ENCODE measurements at regions not wholly inside any gene's neighbourhood (a gene's known extent, or its start where the extent isn't known, plus 50 kb on each side); places are given as distances from the start of the nearest gene placed in this dataset.

DNA sequence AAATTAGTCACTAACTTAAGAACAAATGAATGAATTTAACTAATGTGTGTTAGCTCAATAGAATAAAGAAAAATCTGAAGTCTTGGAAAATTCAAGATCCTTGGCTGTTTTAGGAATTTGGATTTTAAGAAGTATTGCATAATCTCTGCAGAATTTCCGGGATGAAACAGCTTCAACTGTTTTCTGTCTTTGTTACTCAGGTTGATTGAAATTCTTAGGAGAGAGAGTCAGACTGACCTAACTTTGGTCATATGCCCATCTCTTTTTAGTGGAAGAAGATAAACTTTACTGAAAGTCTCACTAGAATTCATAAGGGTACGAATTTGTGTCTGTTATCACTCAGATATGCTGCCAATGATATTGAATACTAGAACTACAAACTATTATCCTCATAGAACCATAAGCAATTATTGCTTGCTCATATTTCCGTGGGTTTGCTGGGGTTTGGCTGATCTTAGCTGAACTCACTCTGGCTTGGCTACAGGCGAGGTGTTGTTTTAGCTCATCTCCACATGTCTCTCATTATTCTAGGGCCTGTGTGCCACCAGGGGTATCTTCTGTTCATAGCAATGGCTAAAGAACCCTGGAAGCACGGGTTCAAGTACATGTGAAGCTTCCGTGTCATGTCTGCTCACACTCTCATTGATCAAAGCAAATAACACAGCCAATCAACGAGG is 257.4 kb upstream of the NOVA1 start:
- TF ChIP-seq CREB1 (IDR thresholded peaks at IDR 0.05; ENCODE audit: low read depth), result no peak
- TF ChIP-seq, protein P1, sequence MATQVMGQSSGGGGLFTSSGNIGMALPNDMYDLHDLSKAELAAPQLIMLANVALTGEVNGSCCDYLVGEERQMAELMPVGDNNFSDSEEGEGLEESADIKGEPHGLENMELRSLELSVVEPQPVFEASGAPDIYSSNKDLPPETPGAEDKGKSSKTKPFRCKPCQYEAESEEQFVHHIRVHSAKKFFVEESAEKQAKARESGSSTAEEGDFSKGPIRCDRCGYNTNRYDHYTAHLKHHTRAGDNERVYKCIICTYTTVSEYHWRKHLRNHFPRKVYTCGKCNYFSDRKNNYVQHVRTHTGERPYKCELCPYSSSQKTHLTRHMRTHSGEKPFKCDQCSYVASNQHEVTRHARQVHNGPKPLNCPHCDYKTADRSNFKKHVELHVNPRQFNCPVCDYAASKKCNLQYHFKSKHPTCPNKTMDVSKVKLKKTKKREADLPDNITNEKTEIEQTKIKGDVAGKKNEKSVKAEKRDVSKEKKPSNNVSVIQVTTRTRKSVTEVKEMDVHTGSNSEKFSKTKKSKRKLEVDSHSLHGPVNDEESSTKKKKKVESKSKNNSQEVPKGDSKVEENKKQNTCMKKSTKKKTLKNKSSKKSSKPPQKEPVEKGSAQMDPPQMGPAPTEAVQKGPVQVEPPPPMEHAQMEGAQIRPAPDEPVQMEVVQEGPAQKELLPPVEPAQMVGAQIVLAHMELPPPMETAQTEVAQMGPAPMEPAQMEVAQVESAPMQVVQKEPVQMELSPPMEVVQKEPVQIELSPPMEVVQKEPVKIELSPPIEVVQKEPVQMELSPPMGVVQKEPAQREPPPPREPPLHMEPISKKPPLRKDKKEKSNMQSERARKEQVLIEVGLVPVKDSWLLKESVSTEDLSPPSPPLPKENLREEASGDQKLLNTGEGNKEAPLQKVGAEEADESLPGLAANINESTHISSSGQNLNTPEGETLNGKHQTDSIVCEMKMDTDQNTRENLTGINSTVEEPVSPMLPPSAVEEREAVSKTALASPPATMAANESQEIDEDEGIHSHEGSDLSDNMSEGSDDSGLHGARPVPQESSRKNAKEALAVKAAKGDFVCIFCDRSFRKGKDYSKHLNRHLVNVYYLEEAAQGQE (IDR thresholded peaks at IDR 0.05; ENCODE audit: low read depth), result no peak
- no peak for TF ChIP-seq EP300 (IDR thresholded peaks at IDR 0.05; ENCODE audit: borderline replicate concordance)
- TF ChIP-seq RAD21 (IDR thresholded peaks at IDR 0.05; ENCODE audit: low read depth), result no peak
- no peak for TF ChIP-seq TAF1 (IDR thresholded peaks at IDR 0.05; ENCODE audit: low read depth)
- TF ChIP-seq, protein P2, sequence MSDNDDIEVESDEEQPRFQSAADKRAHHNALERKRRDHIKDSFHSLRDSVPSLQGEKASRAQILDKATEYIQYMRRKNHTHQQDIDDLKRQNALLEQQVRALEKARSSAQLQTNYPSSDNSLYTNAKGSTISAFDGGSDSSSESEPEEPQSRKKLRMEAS (IDR thresholded peaks at IDR 0.05), result no peak
- TF ChIP-seq TEAD4 (IDR thresholded peaks at IDR 0.05), result no peak
- no peak for TF ChIP-seq TCF12 (IDR thresholded peaks at IDR 0.05; ENCODE audit: low read depth)
- TF ChIP-seq EGR1 (IDR thresholded peaks at IDR 0.05), result no peak
